Esophagus muscularis mucosa (tissue), 4 donors: ENCODE measurements at regions not wholly inside any gene's neighbourhood (a gene's known extent, or its start where the extent isn't known, plus 50 kb on each side); places are given as distances from the start of the nearest gene placed in this dataset.

Experiments used
- DNase-seq: peaks from one replicate; pipeline ENCODE4 v3.0.0-alpha.2; 2017; ENCODE audit errors: extremely low spot score
- H3K27ac ChIP-seq, 4 donors: fragments of 200-600 bp; sonication (generic); replicated peaks in 1 of 4; 1 replicate in 3 of 4; 2 replicates in 1 of 4; pipeline ENCODE4 v1.5.1; 2016 to 2019; ENCODE audit warnings: mild to moderate bottlenecking in 1 of 4
- H3K27me3 ChIP-seq, 4 donors: fragments of 200-600 bp; sonication (generic); one replicate each; pipeline versions ENCODE4 v1.5.1 to v1.6.0; 2016 to 2019
- H3K36me3 ChIP-seq, 4 donors: fragments of 200-600 bp; sonication (generic); one replicate each; pipeline ENCODE4 v1.5.1; 2016 to 2019
- H3K4me1 ChIP-seq, 4 donors: fragments of 200-600 bp; sonication (generic); one replicate each; pipeline ENCODE4 v1.5.1; 2016 to 2019
- H3K4me3 ChIP-seq, 4 donors: fragments of 200-600 bp; sonication (generic); 1 replicate in 2 of 4; 2 replicates in 2 of 4; pipeline ENCODE4 v1.5.1; 2016 to 2019; ENCODE audit warnings: mild to moderate bottlenecking in 4 of 4, moderate library complexity in 1 of 4
- H3K9me3 ChIP-seq, 4 donors: fragments of 200-600 bp; sonication (generic); 1 replicate in 3 of 4; 2 replicates in 1 of 4; pipeline ENCODE4 v1.5.1; 2016 to 2019
- CTCF ChIP-seq, 3 experiments: fragments of 200-600 bp in 2 of 3; fragments of 450-650 bp in 1 of 3; sonication (generic) in 2 of 3; IDR thresholded peaks; one replicate each; pipeline ENCODE4 v1.5.1; 2017 to 2019; ENCODE audit warnings: antibody characterized with exemption in 3 of 3, mild to moderate bottlenecking in 2 of 3, moderate library complexity in 1 of 3
- EP300 ChIP-seq: sonication (generic); formaldehyde crosslinking; IDR thresholded peaks from one replicate; pipeline ENCODE4 v1.6.1; 2017; ENCODE audit warnings: antibody characterized with exemption
- POLR2A ChIP-seq: fragments of 450-650 bp; IDR thresholded peaks from one replicate; pipeline ENCODE4 v1.6.1; 2017; ENCODE audit warnings: antibody characterized with exemption, moderate library complexity, mild to moderate bottlenecking, low read depth
- POLR2AphosphoS5 ChIP-seq, 2 donors: sonication (generic); formaldehyde crosslinking; IDR thresholded peaks; one replicate each; pipeline ENCODE4 v1.6.1; 2017; ENCODE audit warnings: antibody characterized with exemption in 2 of 2
- WGBS: methylation state at CpG from one replicate; pipeline ENCODE4 v1.1.5; 2018; 5-methylcytosine and 5-hydroxymethylcytosine counted together
- intact Hi-C: fragments of 100-400 bp; cut with DNase I; formaldehyde crosslinking; loops from one replicate; pipeline ENCODE4 v1.15.1; 2023

- intact Hi-C loops: no loop called here
- Histone ChIP-seq H3K4me1 (peaks cover 13 to 28% (median 19%) of the 10 kb centered on the region in 4 donors), H3K9me3 (no peaks in the 10 kb centered on the region), H3K27ac (peak overlapping the region; percentile 58 to 64 (median 61)), H3K4me3 (no peak overlapping the region), H3K36me3 (no peaks in the 10 kb centered on the region), H3K27me3 (no peaks in the 10 kb centered on the region)
- no peak for DNase-seq
- TF ChIP-seq CTCF (IDR thresholded peaks at IDR 0.05) (no peak), EP300 (no peak), POLR2AphosphoS5 (IDR thresholded peaks at IDR 0.05) (no peak), POLR2A (no peak)
- 89% methylated on average over 6 of the region's 6 CpGs for WGBS
Observed at GRCh38 chr1:234701737-234702341, 91.9 kb upstream of the IRF2BP2 start.

GRCh38 chr1:234699795-234700665, 90.1 kb upstream of the IRF2BP2 start:
- Histone ChIP-seq H3K27ac (peak overlapping the region; percentile 24 to 62 (median 49)), H3K27me3 (no peaks in the 10 kb centered on the region), H3K4me3 (no peak overlapping the region), H3K4me1 (peaks cover 13 to 28% (median 19%) of the 10 kb centered on the region in 4 donors), H3K36me3 (no peaks in the 10 kb centered on the region), H3K9me3 (no peaks in the 10 kb centered on the region)
- 64% methylated on average over 7 of the region's 7 CpGs for whole genome bisulfite sequencing
- intact Hi-C loops: no loop called here
- no peak for DNase-seq
- no peak for TF ChIP-seq EP300
- TF ChIP-seq POLR2A: no peak
- no peak for TF ChIP-seq CTCF (IDR thresholded peaks at IDR 0.05)
- TF ChIP-seq POLR2AphosphoS5 (IDR thresholded peaks at IDR 0.05): no peak

GRCh38 chr1:234698686-234699085, 88.7 kb upstream of the IRF2BP2 start:
- 97% methylated on average over 6 of the region's 6 CpGs for WGBS
- intact Hi-C loops: no loop called here
- H3K36me3 ChIP-seq: no peaks in the 10 kb centered on the region
- H3K27me3 ChIP-seq: no peaks in the 10 kb centered on the region
- peaks cover 13 to 28% (median 19%) of the 10 kb centered on the region in 4 donors for H3K4me1 ChIP-seq
- TF ChIP-seq CTCF (IDR thresholded peaks at IDR 0.05) (no peak), POLR2AphosphoS5 (IDR thresholded peaks at IDR 0.05) (no peak), POLR2A (no peak), EP300 (no peak)
- H3K4me3 ChIP-seq: no peak overlapping the region
- no peak for DNase-seq
- no peak overlapping the region for H3K27ac ChIP-seq
- no peaks in the 10 kb centered on the region for H3K9me3 ChIP-seq

GRCh38 chr1:234697741-234698140, 87.8 kb upstream of the IRF2BP2 start:
- WGBS: 96% methylated on average over 8 of the region's 8 CpGs
- Histone ChIP-seq H3K27me3 (no peaks in the 10 kb centered on the region), H3K9me3 (no peaks in the 10 kb centered on the region), H3K4me1 (peaks cover 13 to 28% (median 22%) of the 10 kb centered on the region in 4 donors), H3K4me3 (no peak overlapping the region), H3K36me3 (no peaks in the 10 kb centered on the region), H3K27ac (no peak overlapping the region)
- TF ChIP-seq POLR2A (no peak), CTCF (IDR thresholded peaks at IDR 0.05) (no peak), EP300 (no peak), POLR2AphosphoS5 (IDR thresholded peaks at IDR 0.05) (no peak)
- DNase-seq: no peak
- intact Hi-C loops: no loop called here
